MCF 10A (cell line): ENCODE measurements at regions not wholly inside any gene's neighbourhood (a gene's known extent, or its start where the extent isn't known, plus 50 kb on each side); places are given as distances from the start of the nearest gene placed in this dataset.
A peak's percentile ranks its signal among the peaks of the same experiment; 100 is the strongest.

ENCODE experiments used
- BruUV-seq: library from RNA; stranded (reverse); fragments of 400-500 nt; replicated peaks from 2 replicates; lab custom pipeline; 2021; lab: Mats Ljungman, UMichigan
- CTCF ChIA-PET: fragments of 300-600 bp; sonication (Branson Sonifier 250); formaldehyde crosslinking; extraction: SDS; loops from one replicate; lab custom pipeline; 2021; ENCODE audit warnings: antibody characterized with exemption, inconsistent platforms; lab: Yijun Ruan, JAX
- POLR2A ChIA-PET: fragments of 300-600, 350-650 bp; sonication (Branson Sonifier 250); formaldehyde crosslinking; extraction: SDS; loops from one replicate; lab custom pipeline; 2020; ENCODE audit warnings: antibody characterized with exemption, inconsistent platforms; lab: Yijun Ruan, JAX
- DNase-seq: peaks from one replicate; pipeline ENCODE4 v3.0.0-alpha.2; 2018; ENCODE audit not compliant: unreplicated experiment
- H3K27ac Mint-ChIP-seq: one replicate; pipeline ENCODE4 v1.8.0; 2022; ENCODE audit warnings: mild to moderate bottlenecking, low read depth, mixed read lengths; ENCODE audit not compliant: unreplicated experiment
- H3K27me3 Mint-ChIP-seq: one replicate; pipeline ENCODE4 v1.8.0; 2022; ENCODE audit warnings: mixed read lengths; ENCODE audit not compliant: insufficient read depth, unreplicated experiment
- H3K36me3 Mint-ChIP-seq: one replicate; pipeline ENCODE4 v1.8.0; 2022; ENCODE audit warnings: mild to moderate bottlenecking, moderate library complexity, mixed read lengths; ENCODE audit not compliant: insufficient read depth, unreplicated experiment
- H3K4me1 Mint-ChIP-seq: one replicate; pipeline ENCODE4 v1.8.0; 2022; ENCODE audit warnings: mixed read lengths; ENCODE audit not compliant: insufficient read depth, unreplicated experiment
- H3K4me3 Mint-ChIP-seq: one replicate; pipeline ENCODE4 v1.8.0; 2022; ENCODE audit warnings: mild to moderate bottlenecking, moderate library complexity, mixed read lengths; ENCODE audit not compliant: unreplicated experiment
- H3K9me3 Mint-ChIP-seq: one replicate; pipeline ENCODE4 v1.8.0; 2022; ENCODE audit warnings: mixed read lengths; ENCODE audit not compliant: unreplicated experiment
- CTCF ChIP-seq: fragments of 200-600 bp; IDR thresholded peaks from one replicate; pipeline ENCODE4 v1.8.0; 2022; ENCODE audit warnings: antibody characterized with exemption, mild to moderate bottlenecking; ENCODE audit not compliant: unreplicated experiment
- intact Hi-C: fragments of 100-400 bp; cut with micrococcal nuclease; formaldehyde crosslinking; loops from 2 replicates; pipeline ENCODE4 v1.14.1; 2022

GRCh38 chr1:68313735-68314134, 81.4 kb upstream of the WLS start:
- Mint-ChIP-seq H3K4me3 (no peak overlapping the region), H3K36me3 (no peaks in the 10 kb centered on the region), H3K9me3 (no peaks in the 10 kb centered on the region), H3K4me1 (no peaks in the 10 kb centered on the region), H3K27me3 (no peaks in the 10 kb centered on the region), H3K27ac (no peak overlapping the region)
- DNase-seq = no peak
- no peak for TF ChIP-seq CTCF
- ChIA-PET POLR2A (interaction anchor here (1.0 to 1.1 kb wide), 2 partner anchors 9 to 197 kb away, joined by 3 read pairs; no protein-coding TSS in a partner anchor), CTCF (interaction anchor here (0.7 kb wide), 1 partner anchor 10 kb away, joined by 3 read pairs; no protein-coding TSS in a partner anchor)
- BruUV-seq = no TSS peak
- intact Hi-C loops = no loop called here

DNA sequence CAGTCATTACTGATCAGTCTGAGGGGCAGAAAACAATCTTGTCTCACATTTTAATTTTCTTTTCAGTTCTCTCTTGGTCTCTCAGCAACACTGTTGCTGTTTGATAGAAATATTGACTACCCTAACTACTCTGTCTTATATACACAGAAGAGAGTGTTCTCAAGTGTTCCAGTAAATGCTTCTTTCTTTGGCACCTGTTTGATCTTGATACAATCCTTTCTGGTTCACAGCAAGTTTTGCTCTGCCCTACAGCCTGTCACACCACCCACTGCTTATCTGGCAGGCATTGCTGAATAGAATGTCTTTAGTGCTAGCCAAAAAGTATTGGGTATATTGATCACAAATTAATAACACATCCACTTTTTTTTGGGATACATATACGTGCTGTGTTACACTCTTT, 75.7 kb upstream of the WLS start:
- Mint-ChIP-seq H3K4me3 (no peak overlapping the region), H3K27me3 (no peaks in the 10 kb centered on the region), H3K9me3 (no peaks in the 10 kb centered on the region), H3K4me1 (peaks cover 8% of the 10 kb centered on the region), H3K27ac (no peak overlapping the region), H3K36me3 (no peaks in the 10 kb centered on the region)
- intact Hi-C loops = no loop called here
- DNase-seq = no peak
- CTCF ChIA-PET = interaction anchor here (0.7 to 1.1 kb wide), 2 partner anchors 188 to 975 kb away, joined by 3 to 4 read pairs; no protein-coding TSS in a partner anchor
- no peak for TF ChIP-seq CTCF
- BruUV-seq = no TSS peak
- POLR2A ChIA-PET = interaction anchor here (1.4 kb wide), 1 partner anchor 76 kb away, joined by 4 read pairs; the partner anchor contains the start of gene WLS

- peaks cover 8% of the 10 kb centered on the region for H3K4me1 Mint-ChIP-seq
- H3K36me3 Mint-ChIP-seq = no peaks in the 10 kb centered on the region
- H3K27me3 Mint-ChIP-seq = no peaks in the 10 kb centered on the region
- no peak overlapping the region for H3K27ac Mint-ChIP-seq
- no peaks in the 10 kb centered on the region for H3K9me3 Mint-ChIP-seq
- DNase-seq = peak; percentile 17
- TF ChIP-seq CTCF = no peak
- H3K4me3 Mint-ChIP-seq = no peak overlapping the region
- intact Hi-C loops = no loop called here
- no TSS peak for BruUV-seq
- ChIA-PET POLR2A (interaction anchor here (1.4 kb wide), 1 partner anchor 75 kb away, joined by 4 read pairs; the partner anchor contains the start of gene WLS), CTCF (interaction anchor here (0.7 to 1.1 kb wide), 3 partner anchors 12 to 974 kb away, joined by 3 to 4 read pairs (median 3); no protein-coding TSS in a partner anchor)
Measured at GRCh38 chr1:68307378-68307787, 75.1 kb upstream of the WLS start.

DNA sequence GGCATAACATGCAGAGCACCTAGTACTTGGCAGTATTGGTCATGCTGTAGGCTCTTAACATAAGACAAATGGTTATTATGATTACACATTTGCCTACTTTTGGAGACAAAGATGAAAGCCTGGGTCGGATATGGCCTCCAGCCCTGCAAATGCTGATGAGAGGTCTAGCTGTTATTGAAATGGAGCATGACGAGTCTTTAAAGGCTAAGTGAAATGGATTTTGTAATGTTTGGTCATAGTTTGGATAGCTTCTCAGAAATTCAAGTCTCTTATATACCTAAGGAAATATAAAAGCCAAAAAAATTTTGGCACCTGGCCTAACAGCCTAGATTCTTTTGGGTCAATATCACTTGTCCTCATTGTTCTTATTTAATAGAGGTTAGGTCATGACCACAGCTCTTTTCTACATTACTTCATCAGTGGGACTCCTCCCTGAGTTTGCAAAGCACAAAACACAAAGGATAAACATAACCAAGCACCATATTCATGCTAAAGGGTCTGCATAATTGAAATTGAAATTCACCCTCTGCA, 69.2 kb upstream of the WLS start:
- Mint-ChIP-seq H3K36me3 (no peaks in the 10 kb centered on the region), H3K4me3 (no peak overlapping the region), H3K9me3 (no peaks in the 10 kb centered on the region), H3K27me3 (no peaks in the 10 kb centered on the region), H3K4me1 (no peaks in the 10 kb centered on the region), H3K27ac (no peak overlapping the region)
- intact Hi-C loops = no loop called here
- BruUV-seq = no TSS peak
- DNase-seq = no peak
- TF ChIP-seq CTCF = no peak
- ChIA-PET CTCF (interaction anchor here (0.9 to 1.1 kb wide), 2 partner anchors 29 to 80 kb away, joined by 3 read pairs; no protein-coding TSS in a partner anchor), POLR2A (no interaction called here)
